ENCODE measurements at regions not wholly inside any gene's neighbourhood (a gene's known extent, or its start where the extent isn't known, plus 50 kb on each side); places are given as distances from the start of the nearest gene placed in this dataset.
A peak's percentile ranks its signal among the peaks of the same experiment; 100 is the strongest.

DNA sequence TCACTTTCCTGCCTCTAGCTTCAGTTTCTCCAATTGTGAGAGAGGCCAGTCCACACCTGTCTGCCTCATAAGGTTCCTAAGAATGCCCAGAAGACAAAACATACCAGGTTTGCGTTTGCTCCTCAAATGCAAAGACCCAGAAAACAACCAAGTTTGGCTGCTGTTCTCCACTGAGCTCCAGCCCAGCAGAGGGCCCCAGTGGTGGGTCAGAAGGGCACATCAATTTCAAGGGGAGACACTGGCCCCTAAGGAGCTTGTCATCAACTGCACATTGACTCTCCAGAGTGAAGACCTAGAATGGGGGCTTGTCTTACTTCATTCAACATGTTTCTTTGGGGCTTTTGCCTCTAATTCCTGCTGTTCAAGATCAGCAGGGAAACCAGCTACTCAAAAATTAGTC lies 127.9 kb upstream of the SLC6A11 start:
- Histone ChIP-seq H3K9ac (ENCODE audit: low read length) (no peak overlapping the region), H3K4me2 (ENCODE audit: low read length) (no peak overlapping the region), H3K27me3 (ENCODE audit: low read depth, low read length) (peaks cover 22% of the 10 kb centered on the region), H3K9me3 (ENCODE audit: insufficient read depth, low read length) (no peaks in the 10 kb centered on the region), H4K20me1 (ENCODE audit: insufficient read depth, low read length) (no peaks in the 10 kb centered on the region), H3K4me1 (ENCODE audit: low read length) (no peaks in the 10 kb centered on the region), H3K79me2 (ENCODE audit: low read length) (no peaks in the 10 kb centered on the region), H3K4me3 (ENCODE audit: low read length) (no peak overlapping the region), H2AFZ (ENCODE audit: low read depth, low read length) (no peak overlapping the region), H3K36me3 (replicated peaks; ENCODE audit: low read depth, low read length) (no peaks in the 10 kb centered on the region), H3K27ac (ENCODE audit: low read length) (no peak overlapping the region)
- no peak for TF ChIP-seq EZH2phosphoT487 (IDR thresholded peaks at IDR 0.05; ENCODE audit: low read depth)
- TF ChIP-seq, protein P1, sequence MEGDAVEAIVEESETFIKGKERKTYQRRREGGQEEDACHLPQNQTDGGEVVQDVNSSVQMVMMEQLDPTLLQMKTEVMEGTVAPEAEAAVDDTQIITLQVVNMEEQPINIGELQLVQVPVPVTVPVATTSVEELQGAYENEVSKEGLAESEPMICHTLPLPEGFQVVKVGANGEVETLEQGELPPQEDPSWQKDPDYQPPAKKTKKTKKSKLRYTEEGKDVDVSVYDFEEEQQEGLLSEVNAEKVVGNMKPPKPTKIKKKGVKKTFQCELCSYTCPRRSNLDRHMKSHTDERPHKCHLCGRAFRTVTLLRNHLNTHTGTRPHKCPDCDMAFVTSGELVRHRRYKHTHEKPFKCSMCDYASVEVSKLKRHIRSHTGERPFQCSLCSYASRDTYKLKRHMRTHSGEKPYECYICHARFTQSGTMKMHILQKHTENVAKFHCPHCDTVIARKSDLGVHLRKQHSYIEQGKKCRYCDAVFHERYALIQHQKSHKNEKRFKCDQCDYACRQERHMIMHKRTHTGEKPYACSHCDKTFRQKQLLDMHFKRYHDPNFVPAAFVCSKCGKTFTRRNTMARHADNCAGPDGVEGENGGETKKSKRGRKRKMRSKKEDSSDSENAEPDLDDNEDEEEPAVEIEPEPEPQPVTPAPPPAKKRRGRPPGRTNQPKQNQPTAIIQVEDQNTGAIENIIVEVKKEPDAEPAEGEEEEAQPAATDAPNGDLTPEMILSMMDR (IDR thresholded peaks at IDR 0.05; ENCODE audit: low read depth, low read length): peak; percentile 24

- Histone ChIP-seq H3K9me3 (ENCODE audit: insufficient read depth, low read length) (no peaks in the 10 kb centered on the region), H3K27me3 (ENCODE audit: low read depth, low read length) (peaks cover 22% of the 10 kb centered on the region), H4K20me1 (ENCODE audit: insufficient read depth, low read length) (no peaks in the 10 kb centered on the region), H3K4me3 (ENCODE audit: low read length) (no peak overlapping the region), H3K9ac (ENCODE audit: low read length) (no peak overlapping the region), H3K36me3 (replicated peaks; ENCODE audit: low read depth, low read length) (no peaks in the 10 kb centered on the region), H3K4me2 (ENCODE audit: low read length) (no peak overlapping the region), H2AFZ (ENCODE audit: low read depth, low read length) (no peak overlapping the region), H3K27ac (ENCODE audit: low read length) (no peak overlapping the region), H3K79me2 (ENCODE audit: low read length) (no peaks in the 10 kb centered on the region), H3K4me1 (ENCODE audit: low read length) (no peaks in the 10 kb centered on the region)
- TF ChIP-seq, protein P1 (IDR thresholded peaks at IDR 0.05; ENCODE audit: low read depth, low read length): no peak; the same call in 1 of the 2 replicates
- TF ChIP-seq EZH2phosphoT487 (IDR thresholded peaks at IDR 0.05; ENCODE audit: low read depth): no peak
These were observed 127.4 kb upstream of the SLC6A11 start for GRCh38 chr3:10688548-10689172.

DNA sequence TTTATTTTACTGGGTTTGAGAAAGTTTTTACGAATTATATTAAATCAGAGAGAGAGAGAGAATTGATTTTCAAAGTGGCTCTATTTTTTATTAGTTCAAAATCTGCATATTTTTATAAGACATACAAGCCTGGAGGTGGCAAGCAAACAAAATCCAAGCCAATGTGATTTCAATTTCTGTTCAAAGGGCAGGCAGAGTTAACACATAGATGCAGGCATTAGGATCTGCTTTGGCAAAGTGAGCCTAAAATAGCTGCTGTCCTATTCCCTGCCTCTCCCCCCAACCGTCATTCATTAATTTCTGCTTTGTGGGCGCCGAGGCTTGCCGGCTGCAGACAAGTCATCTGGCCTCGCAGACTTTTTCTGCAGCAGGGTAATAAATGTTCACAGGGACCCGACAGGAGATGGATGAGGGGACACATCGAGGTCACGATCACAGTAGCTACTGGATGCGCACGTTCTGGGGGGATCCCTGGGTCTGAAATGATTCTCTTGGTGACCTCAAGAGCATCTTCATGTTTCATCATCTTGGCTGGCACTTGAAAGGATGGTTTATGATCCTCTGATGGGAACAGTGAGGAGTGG lies 123.9 kb upstream of the SLC6A11 start:
- no peaks in the 10 kb centered on the region for H4K20me1 ChIP-seq (ENCODE audit: insufficient read depth, low read length)
- H3K36me3 ChIP-seq (replicated peaks; ENCODE audit: low read depth, low read length): no peaks in the 10 kb centered on the region
- H3K9ac ChIP-seq (ENCODE audit: low read length): no peak overlapping the region

GRCh38 chr3:10693457-10693856 lies 122.6 kb upstream of the SLC6A11 start:
- no peak overlapping the region for H2AFZ ChIP-seq (ENCODE audit: low read depth, low read length)
- no peak for TF ChIP-seq EZH2phosphoT487 (IDR thresholded peaks at IDR 0.05; ENCODE audit: low read depth)
- TF ChIP-seq, protein P1 (IDR thresholded peaks at IDR 0.05; ENCODE audit: low read depth, low read length): peak; percentile 44
- H3K36me3 ChIP-seq (replicated peaks; ENCODE audit: low read depth, low read length): no peaks in the 10 kb centered on the region
- no peak overlapping the region for H3K4me3 ChIP-seq (ENCODE audit: low read length)
- H3K4me2 ChIP-seq (ENCODE audit: low read length): no peak overlapping the region
- H3K27me3 ChIP-seq (ENCODE audit: low read depth, low read length): peaks cover 41% of the 10 kb centered on the region
- no peaks in the 10 kb centered on the region for H4K20me1 ChIP-seq (ENCODE audit: insufficient read depth, low read length)
- no peaks in the 10 kb centered on the region for H3K9me3 ChIP-seq (ENCODE audit: insufficient read depth, low read length)
- no peaks in the 10 kb centered on the region for H3K79me2 ChIP-seq (ENCODE audit: low read length)
- no peak overlapping the region for H3K27ac ChIP-seq (ENCODE audit: low read length)
- H3K4me1 ChIP-seq (ENCODE audit: low read length): no peaks in the 10 kb centered on the region
- H3K9ac ChIP-seq (ENCODE audit: low read length): no peak overlapping the region

More for the DNA sequence above, 123.9 kb upstream of the SLC6A11 start:
- Histone ChIP-seq H2AFZ (ENCODE audit: low read depth, low read length) (no peak overlapping the region), H3K4me1 (ENCODE audit: low read length) (no peaks in the 10 kb centered on the region), H3K9me3 (ENCODE audit: insufficient read depth, low read length) (no peaks in the 10 kb centered on the region), H3K4me2 (ENCODE audit: low read length) (no peak overlapping the region), H3K27ac (ENCODE audit: low read length) (no peak overlapping the region), H3K79me2 (ENCODE audit: low read length) (no peaks in the 10 kb centered on the region), H3K4me3 (ENCODE audit: low read length) (no peak overlapping the region), H3K27me3 (ENCODE audit: low read depth, low read length) (peaks cover 28% of the 10 kb centered on the region)
- TF ChIP-seq, protein P1 (IDR thresholded peaks at IDR 0.05; ENCODE audit: low read depth, low read length): no peak
- no peak for TF ChIP-seq EZH2phosphoT487 (IDR thresholded peaks at IDR 0.05; ENCODE audit: low read depth)

Measured in OCI-LY3 (cell line).